CD14-positive monocyte (primary cell): ENCODE measurements at regions not wholly inside any gene's neighbourhood (a gene's known extent, or its start where the extent isn't known, plus 50 kb on each side); places are given as distances from the start of the nearest gene placed in this dataset.
A peak's percentile ranks its signal among the peaks of the same experiment; 100 is the strongest.

Experiments
- DNase-seq, 3 donors: peaks; one replicate each; pipeline ENCODE4 v3.0.0-alpha.2; 2011 to 2022
- H2AFZ ChIP-seq: 2 replicates; pipeline ENCODE4 v1.6.0; 2012; ENCODE audit warnings: mild to moderate bottlenecking, low read depth, low read length, inconsistent platforms; ENCODE audit not compliant: insufficient read depth, poor library complexity, severe bottlenecking
- H3K27ac ChIP-seq, 2 donors: 1 replicate in 1 of 2; 2 replicates in 1 of 2; pipeline ENCODE4 v1.5.1; 2012 to 2013; ENCODE audit warnings: low read length in 2 of 2, control low read depth in 1 of 2, inconsistent platforms in 1 of 2, low read depth in 1 of 2, mild to moderate bottlenecking in 1 of 2
- H3K27me3 ChIP-seq, 2 donors: one replicate each; pipeline versions ENCODE4 v1.6.0 to v1.6.1; 2011 to 2013; ENCODE audit warnings: low read length in 2 of 2; ENCODE audit not compliant: control insufficient read depth in 2 of 2, insufficient read depth in 2 of 2
- H3K36me3 ChIP-seq, 2 donors: replicated peaks in 1 of 2; 1 replicate in 1 of 2; 2 replicates in 1 of 2; pipeline versions ENCODE4 v1.5.1 to v1.6.1; 2012 to 2013; ENCODE audit warnings: low read length in 2 of 2, control low read depth in 1 of 2, inconsistent platforms in 1 of 2, mild to moderate bottlenecking in 1 of 2; ENCODE audit not compliant: insufficient read depth in 2 of 2, control insufficient read depth in 1 of 2
- H3K4me1 ChIP-seq, 2 donors: 1 replicate in 1 of 2; 2 replicates in 1 of 2; pipeline versions ENCODE4 v1.5.1 to v1.6.1; 2012 to 2013; ENCODE audit warnings: low read length in 2 of 2, control low read depth in 1 of 2, inconsistent platforms in 1 of 2, mild to moderate bottlenecking in 1 of 2, moderate library complexity in 1 of 2; ENCODE audit not compliant: insufficient read depth in 2 of 2, control insufficient read depth in 1 of 2
- H3K4me2 ChIP-seq: replicated peaks from 2 replicates; pipeline ENCODE3; 2012; ENCODE audit warnings: low read length, moderate library complexity, mild to moderate bottlenecking; ENCODE audit not compliant: poor library complexity, severe bottlenecking; ENCODE audit errors: extremely low read depth
- H3K4me3 ChIP-seq, 3 experiments: fragments of 200-600 bp in 1 of 3; sonication (generic) in 1 of 3; replicated peaks in 1 of 3; 1 replicate in 2 of 3; 2 replicates in 1 of 3; pipeline ENCODE4 v1.5.1; 2011 to 2013; ENCODE audit warnings: low read length in 3 of 3, mild to moderate bottlenecking in 3 of 3, control low read depth in 2 of 3, low read depth in 2 of 3, inconsistent platforms in 1 of 3, moderate library complexity in 1 of 3
- H3K79me2 ChIP-seq: 2 replicates; pipeline ENCODE4 v1.6.0; 2012; ENCODE audit warnings: mild to moderate bottlenecking, control low read depth, inconsistent platforms, low read length, moderate library complexity; ENCODE audit not compliant: insufficient read depth
- H3K9ac ChIP-seq: 2 replicates; pipeline ENCODE4 v1.6.0; 2017; ENCODE audit warnings: low read length, mild to moderate bottlenecking; ENCODE audit not compliant: insufficient read depth, poor library complexity, severe bottlenecking
- H3K9me3 ChIP-seq, 2 donors: replicated peaks in 1 of 2; 1 replicate in 1 of 2; 2 replicates in 1 of 2; pipeline versions ENCODE4 v1.5.1 to v1.6.1; 2012 to 2013; ENCODE audit warnings: low read length in 2 of 2, control low read depth in 1 of 2; ENCODE audit not compliant: control insufficient read depth in 1 of 2, insufficient read depth in 1 of 2
- H4K20me1 ChIP-seq: 2 replicates; pipeline ENCODE4 v1.6.0; 2012; ENCODE audit warnings: mild to moderate bottlenecking, low read length, control low read depth, moderate library complexity; ENCODE audit not compliant: insufficient read depth
- H3K27ac Mint-ChIP-seq, 7 donors: one replicate each; pipeline ENCODE4 v1.8.0; 2020; ENCODE audit warnings: mild to moderate bottlenecking in 7 of 7, mixed read lengths in 7 of 7, moderate library complexity in 6 of 7, inconsistent platforms in 2 of 7
- H3K27me3 Mint-ChIP-seq, 3 donors: one replicate each; pipeline ENCODE4 v1.8.0; 2021 to 2022; ENCODE audit warnings: low read depth in 3 of 3, mild to moderate bottlenecking in 3 of 3, mixed read lengths in 3 of 3, moderate library complexity in 3 of 3, inconsistent platforms in 1 of 3
- H3K36me3 Mint-ChIP-seq, 2 donors: one replicate each; pipeline ENCODE4 v1.8.0; 2020; ENCODE audit warnings: mixed read lengths in 2 of 2, inconsistent platforms in 1 of 2, mild to moderate bottlenecking in 1 of 2
- H3K4me1 Mint-ChIP-seq: one replicate; pipeline ENCODE4 v1.8.0; 2020; ENCODE audit warnings: mild to moderate bottlenecking, mixed read lengths
- H3K4me3 Mint-ChIP-seq, 2 donors: one replicate each; pipeline ENCODE4 v1.8.0; 2020; ENCODE audit warnings: mild to moderate bottlenecking in 2 of 2, mixed read lengths in 2 of 2, moderate library complexity in 1 of 2
- H3K9me3 Mint-ChIP-seq, 7 donors: one replicate each; pipeline ENCODE4 v1.8.0; 2020 to 2022; ENCODE audit warnings: mixed read lengths in 7 of 7, mild to moderate bottlenecking in 6 of 7, moderate library complexity in 6 of 7, inconsistent platforms in 2 of 7
- WGBS: methylation state at CpG from one replicate; pipeline ENCODE4 v1.1.5; 2013; ENCODE audit warnings: missing lambda C conversion rate; ENCODE audit not compliant: insufficient coverage; 5-methylcytosine and 5-hydroxymethylcytosine counted together
- intact Hi-C, 2 donors: fragments of 100-400 bp; cut with micrococcal nuclease; formaldehyde crosslinking; loops; one replicate each; pipeline versions ENCODE4 v1.15.0 to v1.15.1; 2023
- TF ChIP-seq, protein P1 (sequence below): fragments of 200-600 bp; IDR thresholded peaks from one replicate; pipeline ENCODE4 v1.8.0; 2022; ENCODE audit warnings: antibody characterized with exemption, mild to moderate bottlenecking

DNA sequence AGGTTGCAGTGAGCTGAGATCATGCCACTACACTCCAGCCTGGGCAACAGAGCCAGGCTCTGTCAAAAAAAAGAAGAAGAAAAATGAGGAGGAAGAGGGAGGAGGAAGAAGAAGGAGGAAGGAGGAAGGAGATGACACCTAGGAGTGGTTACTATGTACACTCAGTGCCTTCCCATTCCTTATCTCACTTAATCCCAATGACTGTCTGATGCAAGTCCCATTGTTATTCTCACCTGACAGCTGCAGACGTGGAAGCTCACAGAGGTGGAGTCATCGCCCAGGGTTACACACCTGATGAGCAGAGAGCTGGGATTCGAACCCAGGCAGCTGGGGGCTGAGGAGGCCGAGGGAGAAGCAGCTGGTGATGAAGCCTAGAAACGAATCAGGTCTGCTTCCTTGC, 258.8 kb downstream of the SNX10 start:
- Histone ChIP-seq H3K4me2 (no peak overlapping the region), H3K36me3 (no peaks in the 10 kb centered on the region)
- 78% methylated on average over 3 of the region's 5 CpGs for WGBS

DNA sequence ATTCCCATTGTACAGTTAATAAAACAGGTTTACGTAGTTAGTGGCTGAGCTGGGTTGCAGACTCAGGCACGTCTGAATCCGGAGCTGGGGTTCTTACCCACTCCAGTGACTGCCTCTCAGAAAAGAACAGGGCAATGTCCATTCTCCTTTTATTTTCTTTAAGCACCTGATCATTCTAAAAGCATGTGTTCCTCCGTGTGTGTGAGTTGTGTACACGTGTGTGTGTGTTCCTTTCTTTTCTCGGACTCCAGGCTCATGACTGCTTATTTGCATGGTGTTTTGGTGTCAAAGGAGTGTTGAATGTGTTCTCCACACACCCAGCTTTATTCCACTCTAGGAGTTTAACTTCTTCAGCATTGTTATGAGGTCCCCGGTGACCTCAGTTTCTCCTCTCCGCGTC, 260.1 kb downstream of the SNX10 start:
- Histone ChIP-seq H3K4me3 (no peak overlapping the region), H3K36me3 (no peaks in the 10 kb centered on the region), H3K79me2 (no peaks in the 10 kb centered on the region), H3K27ac (no peak overlapping the region), H3K9ac (no peak overlapping the region), H3K9me3 (no peaks in the 10 kb centered on the region), H3K27me3 (no peaks in the 10 kb centered on the region), H3K4me1 (no peaks in the 10 kb centered on the region), H2AFZ (no peak overlapping the region), H4K20me1 (no peaks in the 10 kb centered on the region), H3K4me2 (no peak overlapping the region)
- Mint-ChIP-seq H3K9me3 (peaks cover 0 to 3% (median 2%) of the 10 kb centered on the region in 7 donors), H3K4me1 (peaks cover 4% of the 10 kb centered on the region), H3K27me3 (peaks cover 3 to 11% (median 6%) of the 10 kb centered on the region in 3 donors), H3K27ac (peak overlapping the region in 1 of 7 donors; percentile 12), H3K36me3 (no peaks in the 10 kb centered on the region), H3K4me3 (no peak overlapping the region)
- DNase-seq = no peak
- TF ChIP-seq, protein P1, sequence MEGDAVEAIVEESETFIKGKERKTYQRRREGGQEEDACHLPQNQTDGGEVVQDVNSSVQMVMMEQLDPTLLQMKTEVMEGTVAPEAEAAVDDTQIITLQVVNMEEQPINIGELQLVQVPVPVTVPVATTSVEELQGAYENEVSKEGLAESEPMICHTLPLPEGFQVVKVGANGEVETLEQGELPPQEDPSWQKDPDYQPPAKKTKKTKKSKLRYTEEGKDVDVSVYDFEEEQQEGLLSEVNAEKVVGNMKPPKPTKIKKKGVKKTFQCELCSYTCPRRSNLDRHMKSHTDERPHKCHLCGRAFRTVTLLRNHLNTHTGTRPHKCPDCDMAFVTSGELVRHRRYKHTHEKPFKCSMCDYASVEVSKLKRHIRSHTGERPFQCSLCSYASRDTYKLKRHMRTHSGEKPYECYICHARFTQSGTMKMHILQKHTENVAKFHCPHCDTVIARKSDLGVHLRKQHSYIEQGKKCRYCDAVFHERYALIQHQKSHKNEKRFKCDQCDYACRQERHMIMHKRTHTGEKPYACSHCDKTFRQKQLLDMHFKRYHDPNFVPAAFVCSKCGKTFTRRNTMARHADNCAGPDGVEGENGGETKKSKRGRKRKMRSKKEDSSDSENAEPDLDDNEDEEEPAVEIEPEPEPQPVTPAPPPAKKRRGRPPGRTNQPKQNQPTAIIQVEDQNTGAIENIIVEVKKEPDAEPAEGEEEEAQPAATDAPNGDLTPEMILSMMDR = no peak
- WGBS = 100% methylated on average over 1 of the region's 9 CpGs
- intact Hi-C loops = no loop called here

More for the DNA sequence above, 258.8 kb downstream of the SNX10 start:
- Histone ChIP-seq H2AFZ (no peak overlapping the region), H3K9me3 (no peaks in the 10 kb centered on the region), H3K4me1 (no peaks in the 10 kb centered on the region), H3K79me2 (no peaks in the 10 kb centered on the region), H3K9ac (no peak overlapping the region), H3K27me3 (no peaks in the 10 kb centered on the region), H4K20me1 (no peaks in the 10 kb centered on the region), H3K27ac (no peak overlapping the region), H3K4me3 (no peak overlapping the region)
- intact Hi-C loops = no loop called here
- H3K9me3 Mint-ChIP-seq = peaks cover 0 to 3% (median 2%) of the 10 kb centered on the region in 7 donors
- no peak overlapping the region for H3K27ac Mint-ChIP-seq
- H3K4me1 Mint-ChIP-seq = peaks cover 4% of the 10 kb centered on the region
- no peak for DNase-seq
- TF ChIP-seq, protein P1 = no peak
- no peak overlapping the region for H3K4me3 Mint-ChIP-seq
- H3K27me3 Mint-ChIP-seq = peaks cover 3 to 11% (median 6%) of the 10 kb centered on the region in 3 donors
- no peaks in the 10 kb centered on the region for H3K36me3 Mint-ChIP-seq
